Keratinocyte (primary cell): ENCODE measurements at regions not wholly inside any gene's neighbourhood (a gene's known extent, or its start where the extent isn't known, plus 50 kb on each side); places are given as distances from the start of the nearest gene placed in this dataset.

Experiments
- EZH2 ChIP-seq: IDR thresholded peaks from one replicate; pipeline ENCODE4 v1.6.1; 2012; ENCODE audit warnings: inconsistent platforms, mild to moderate bottlenecking, low read length, moderate library complexity
- TF ChIP-seq, protein P1 (sequence below), 3 experiments: IDR thresholded peaks in 1 of 3; conservative IDR thresholded peaks in 1 of 3; optimal IDR thresholded peaks in 1 of 3; 2 replicates in 2 of 3; 3 replicates in 1 of 3; pipeline versions ENCODE3 to v1.5.1; 2011; ENCODE audit warnings: low read length in 3 of 3, mild to moderate bottlenecking in 3 of 3, moderate library complexity in 2 of 3, control low read depth in 1 of 3, inconsistent platforms in 1 of 3; ENCODE audit not compliant: insufficient read depth in 2 of 3; ENCODE audit errors: extremely low read depth in 1 of 3

DNA sequence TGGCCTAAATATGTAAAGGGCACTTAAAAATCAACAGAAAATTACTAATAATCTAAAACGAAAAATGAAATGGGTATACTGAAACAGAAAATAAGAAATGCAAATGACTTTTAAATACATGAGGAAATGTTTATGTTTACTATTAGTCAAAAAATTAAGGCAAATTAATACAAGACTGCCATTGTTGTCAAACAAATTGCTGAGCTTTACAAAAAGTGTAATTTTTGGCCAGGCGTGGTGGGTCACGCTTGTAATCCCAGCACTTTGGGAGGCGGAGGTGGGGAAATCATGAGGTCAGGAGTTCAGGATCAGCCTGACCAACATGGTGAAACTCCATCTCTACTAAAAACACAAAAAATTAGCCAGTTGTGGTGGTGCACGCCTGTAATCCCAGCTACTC is 343.9 kb upstream of the SGO1 start:
- TF ChIP-seq, protein P1, sequence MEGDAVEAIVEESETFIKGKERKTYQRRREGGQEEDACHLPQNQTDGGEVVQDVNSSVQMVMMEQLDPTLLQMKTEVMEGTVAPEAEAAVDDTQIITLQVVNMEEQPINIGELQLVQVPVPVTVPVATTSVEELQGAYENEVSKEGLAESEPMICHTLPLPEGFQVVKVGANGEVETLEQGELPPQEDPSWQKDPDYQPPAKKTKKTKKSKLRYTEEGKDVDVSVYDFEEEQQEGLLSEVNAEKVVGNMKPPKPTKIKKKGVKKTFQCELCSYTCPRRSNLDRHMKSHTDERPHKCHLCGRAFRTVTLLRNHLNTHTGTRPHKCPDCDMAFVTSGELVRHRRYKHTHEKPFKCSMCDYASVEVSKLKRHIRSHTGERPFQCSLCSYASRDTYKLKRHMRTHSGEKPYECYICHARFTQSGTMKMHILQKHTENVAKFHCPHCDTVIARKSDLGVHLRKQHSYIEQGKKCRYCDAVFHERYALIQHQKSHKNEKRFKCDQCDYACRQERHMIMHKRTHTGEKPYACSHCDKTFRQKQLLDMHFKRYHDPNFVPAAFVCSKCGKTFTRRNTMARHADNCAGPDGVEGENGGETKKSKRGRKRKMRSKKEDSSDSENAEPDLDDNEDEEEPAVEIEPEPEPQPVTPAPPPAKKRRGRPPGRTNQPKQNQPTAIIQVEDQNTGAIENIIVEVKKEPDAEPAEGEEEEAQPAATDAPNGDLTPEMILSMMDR (optimal IDR thresholded peaks at IDR 0.05 in 1 of 3, IDR thresholded peaks at IDR 0.05 in 1 of 3, conservative IDR thresholded peaks at IDR 0.05 in 1 of 3; ENCODE audit: extremely low read depth in 1 of 3, insufficient read depth in 2 of 3, low read length in 3 of 3) = no peak
- no peak for TF ChIP-seq EZH2
